ENCODE measurements at regions not wholly inside any gene's neighbourhood (a gene's known extent, or its start where the extent isn't known, plus 50 kb on each side); places are given as distances from the start of the nearest gene placed in this dataset.

- TF ChIP-seq CTCF (IDR thresholded peaks at IDR 0.05; ENCODE audit: borderline replicate concordance, extremely low read depth, low read length, poor library complexity, severe bottlenecking) (no peak), EZH2 (IDR thresholded peaks at IDR 0.05; ENCODE audit: borderline replicate concordance, low read depth, low read length, severe bottlenecking) (no peak)
These were observed 855.2 kb downstream of the FSCB start for GRCh38 chr14:43651896-43652295.

Measured in DND-41 (cell line).